ENCODE measurements at regions not wholly inside any gene's neighbourhood (a gene's known extent, or its start where the extent isn't known, plus 50 kb on each side); places are given as distances from the start of the nearest gene placed in this dataset.

DNA sequence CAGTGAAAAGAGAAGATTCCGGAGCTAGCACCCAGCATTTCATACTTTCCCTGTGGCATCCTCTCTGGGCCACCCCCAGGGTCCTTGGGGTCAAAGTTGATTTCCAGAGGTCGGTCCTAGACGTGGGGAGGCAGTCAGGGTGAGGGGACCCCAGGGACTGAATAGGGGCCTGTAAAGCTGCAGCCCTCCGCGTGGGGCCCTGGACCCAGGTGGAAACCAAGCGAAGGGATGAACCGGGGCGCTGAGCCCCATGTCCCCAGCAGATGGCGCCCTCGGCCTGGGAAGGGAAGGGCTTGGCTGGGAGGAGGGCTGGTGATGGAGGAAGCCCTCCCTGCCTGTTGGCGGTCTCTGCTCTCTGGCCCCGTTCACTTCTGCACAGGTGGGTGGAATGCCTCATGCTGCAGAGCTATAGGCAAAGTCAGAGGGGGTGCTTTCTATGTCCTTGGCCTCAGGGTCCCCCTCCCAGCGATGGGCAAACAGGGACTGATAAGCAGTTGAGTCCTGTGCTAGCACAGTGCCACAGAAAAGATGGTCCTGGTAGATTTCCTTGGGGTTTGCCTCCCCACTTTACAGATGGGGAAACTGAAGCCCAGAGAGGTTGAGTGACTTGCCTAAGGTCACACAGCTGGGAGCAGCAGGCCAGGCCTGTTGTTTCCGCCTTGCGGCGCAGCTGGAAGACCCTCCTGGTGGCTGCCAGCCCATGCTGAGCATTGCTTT is 163.4 kb upstream of the CIBAR2 start:
- ATAC-seq (replicated peaks in 1 of 2) = peak; percentile 75 to 76

DNA sequence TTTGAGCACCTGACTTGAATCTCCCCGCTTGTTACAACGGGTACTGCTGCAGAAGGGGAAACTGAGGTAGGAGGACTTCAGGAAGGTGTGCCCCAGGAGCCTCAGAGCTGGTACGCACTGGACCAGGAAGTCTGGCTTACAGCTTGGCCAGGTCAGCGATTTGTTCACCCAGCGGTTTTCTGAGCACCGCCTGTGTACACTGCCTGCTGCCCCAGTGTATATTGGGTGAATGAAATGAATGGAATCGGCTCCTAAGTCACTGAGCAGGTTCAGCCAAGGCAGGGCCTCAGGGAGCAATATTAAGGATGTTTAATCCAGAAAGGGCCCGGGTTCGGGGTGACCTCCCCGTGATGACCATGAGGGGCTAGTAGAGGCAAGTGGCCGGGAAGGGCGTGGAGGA is 164.0 kb upstream of the CIBAR2 start:
- no peaks in the 10 kb centered on the region for H3K9me3 Mint-ChIP-seq
- ATAC-seq (replicated peaks in 1 of 2) (no peak), DNase-seq (no peak)
- no peaks in the 10 kb centered on the region for H3K4me1 Mint-ChIP-seq (ENCODE audit: low read depth)
- no peak overlapping the region for H3K27ac Mint-ChIP-seq
- no peak overlapping the region for H3K4me3 Mint-ChIP-seq
- no peaks in the 10 kb centered on the region for H3K36me3 Mint-ChIP-seq (ENCODE audit: insufficient read depth in 2 of 2)
- H3K27me3 Mint-ChIP-seq (ENCODE audit: low read depth) = no peaks in the 10 kb centered on the region

More for the DNA sequence above, 163.4 kb upstream of the CIBAR2 start:
- H3K27ac Mint-ChIP-seq = no peak overlapping the region
- DNase-seq = peak; percentile 76
- no peaks in the 10 kb centered on the region for H3K27me3 Mint-ChIP-seq (ENCODE audit: low read depth)
- no peaks in the 10 kb centered on the region for H3K36me3 Mint-ChIP-seq (ENCODE audit: insufficient read depth in 2 of 2)
- H3K9me3 Mint-ChIP-seq = no peaks in the 10 kb centered on the region
- H3K4me1 Mint-ChIP-seq (ENCODE audit: low read depth) = no peaks in the 10 kb centered on the region
- no peak overlapping the region for H3K4me3 Mint-ChIP-seq

DNA sequence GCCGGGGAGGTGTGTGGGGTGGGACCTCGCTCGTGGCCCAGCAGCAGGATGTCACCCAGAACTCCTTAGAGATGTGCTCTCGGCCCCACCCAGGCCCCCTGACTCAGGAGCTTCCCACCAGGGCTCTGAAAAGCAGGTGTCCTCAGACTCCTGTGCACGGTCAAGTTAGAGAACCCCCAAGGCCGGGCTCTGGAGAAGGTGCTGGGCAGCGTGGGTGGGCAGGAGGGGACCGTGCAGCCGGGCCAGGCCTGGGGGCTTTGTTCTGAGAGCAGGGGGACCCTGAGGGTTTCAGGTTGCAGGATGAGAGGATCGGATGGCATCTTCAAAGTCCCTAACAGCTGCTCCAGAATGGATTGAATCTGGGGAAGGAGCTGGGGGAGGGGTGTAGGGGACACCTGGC is 164.4 kb upstream of the CIBAR2 start:
- H3K36me3 Mint-ChIP-seq (ENCODE audit: insufficient read depth in 2 of 2) = no peaks in the 10 kb centered on the region
- H3K27ac Mint-ChIP-seq = no peak overlapping the region
- H3K9me3 Mint-ChIP-seq = no peaks in the 10 kb centered on the region
- no peak for ATAC-seq (replicated peaks in 1 of 2)
- no peak overlapping the region for H3K4me3 Mint-ChIP-seq
- no peak for DNase-seq
- no peaks in the 10 kb centered on the region for H3K27me3 Mint-ChIP-seq (ENCODE audit: low read depth)
- H3K4me1 Mint-ChIP-seq (ENCODE audit: low read depth) = no peaks in the 10 kb centered on the region

DNA sequence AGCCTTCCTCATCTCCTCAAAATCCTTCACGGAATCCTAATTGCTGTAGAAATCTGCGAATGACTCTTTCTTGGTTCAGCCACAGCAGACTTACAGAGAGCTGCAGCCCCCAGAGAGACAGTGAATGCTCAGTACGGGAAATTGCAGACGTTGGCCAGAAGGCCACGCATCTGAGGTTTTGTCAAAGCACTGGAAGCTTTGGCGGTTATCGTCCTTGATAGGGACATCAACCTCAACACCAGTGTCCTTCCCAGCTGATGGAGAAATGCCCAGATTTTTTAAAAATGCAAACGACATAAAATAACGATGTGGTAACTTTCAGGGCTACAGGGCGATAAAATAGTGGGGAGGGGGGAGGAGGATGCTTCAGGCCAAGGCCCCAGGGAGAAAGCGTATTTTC is 166.6 kb upstream of the CIBAR2 start:
- no peaks in the 10 kb centered on the region for H3K27me3 Mint-ChIP-seq (ENCODE audit: low read depth)
- no peak overlapping the region for H3K27ac Mint-ChIP-seq
- no peak for DNase-seq
- no peaks in the 10 kb centered on the region for H3K9me3 Mint-ChIP-seq
- no peak overlapping the region for H3K4me3 Mint-ChIP-seq
- H3K4me1 Mint-ChIP-seq (ENCODE audit: low read depth) = no peaks in the 10 kb centered on the region
- H3K36me3 Mint-ChIP-seq (ENCODE audit: insufficient read depth in 2 of 2) = no peaks in the 10 kb centered on the region
- no peak for ATAC-seq (replicated peaks in 1 of 2)

DNA sequence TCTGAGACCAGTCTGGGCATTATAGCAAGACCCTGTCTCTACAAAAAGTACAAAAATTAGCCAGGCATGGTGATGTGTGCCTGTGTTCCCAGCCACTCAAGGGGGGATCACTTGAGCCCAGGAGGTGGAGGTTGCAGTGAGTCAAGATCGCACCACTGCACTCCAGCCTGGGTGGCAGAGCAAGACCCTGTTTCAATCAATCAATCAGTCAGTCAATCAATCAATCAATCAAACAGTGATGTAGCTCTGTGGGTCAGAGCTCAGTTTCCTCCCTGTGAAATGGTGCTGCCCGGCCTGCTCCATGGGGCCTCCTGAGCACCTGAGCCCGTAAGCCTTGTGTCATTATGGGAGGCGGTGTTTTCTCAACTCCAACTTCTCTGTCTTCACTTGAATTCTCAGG is 167.1 kb upstream of the CIBAR2 start:
- no peak for DNase-seq
- Mint-ChIP-seq H3K27ac (no peak overlapping the region), H3K4me1 (ENCODE audit: low read depth) (no peaks in the 10 kb centered on the region), H3K36me3 (ENCODE audit: insufficient read depth in 2 of 2) (no peaks in the 10 kb centered on the region), H3K27me3 (ENCODE audit: low read depth) (no peaks in the 10 kb centered on the region), H3K4me3 (no peak overlapping the region), H3K9me3 (no peaks in the 10 kb centered on the region)
- no peak for ATAC-seq (replicated peaks in 1 of 2)

DNA sequence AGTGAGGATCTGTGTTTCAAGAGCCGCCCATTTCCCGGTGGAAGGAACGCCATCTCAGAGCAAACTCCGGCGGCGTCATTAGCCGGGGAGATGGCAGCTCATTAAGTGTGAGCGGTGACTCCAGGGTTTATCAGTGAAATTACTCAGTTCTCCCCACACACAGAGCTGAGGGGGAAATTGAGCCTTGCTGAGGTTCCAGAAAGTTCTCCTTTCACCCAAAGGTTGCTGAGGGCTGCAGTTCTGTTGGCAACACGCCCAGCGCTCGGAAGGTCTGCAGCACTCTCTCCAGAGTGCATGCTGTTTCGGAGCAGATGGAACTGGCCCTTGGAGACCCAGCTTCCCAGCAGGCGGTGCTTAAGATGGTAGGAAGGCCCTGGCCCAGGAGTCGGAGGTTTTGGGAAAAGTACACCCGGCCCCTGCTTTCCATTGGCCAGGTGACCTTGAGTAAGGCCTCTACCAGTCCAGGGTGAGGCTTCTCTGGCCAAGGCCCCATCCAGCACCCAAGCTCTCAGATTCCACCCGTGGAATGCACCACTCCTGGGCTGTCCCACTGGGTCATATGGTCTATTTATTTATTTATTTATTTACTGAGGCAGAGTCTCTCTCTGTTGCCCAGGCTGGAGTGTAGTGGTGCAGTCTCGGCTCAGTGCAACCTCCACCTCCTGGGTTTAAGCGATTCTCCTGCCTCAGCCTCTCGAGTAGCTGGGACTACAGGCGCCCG is 167.7 kb upstream of the CIBAR2 start:
- H3K27me3 Mint-ChIP-seq (ENCODE audit: low read depth) = no peaks in the 10 kb centered on the region
- no peak for ATAC-seq (replicated peaks in 1 of 2)

DNA sequence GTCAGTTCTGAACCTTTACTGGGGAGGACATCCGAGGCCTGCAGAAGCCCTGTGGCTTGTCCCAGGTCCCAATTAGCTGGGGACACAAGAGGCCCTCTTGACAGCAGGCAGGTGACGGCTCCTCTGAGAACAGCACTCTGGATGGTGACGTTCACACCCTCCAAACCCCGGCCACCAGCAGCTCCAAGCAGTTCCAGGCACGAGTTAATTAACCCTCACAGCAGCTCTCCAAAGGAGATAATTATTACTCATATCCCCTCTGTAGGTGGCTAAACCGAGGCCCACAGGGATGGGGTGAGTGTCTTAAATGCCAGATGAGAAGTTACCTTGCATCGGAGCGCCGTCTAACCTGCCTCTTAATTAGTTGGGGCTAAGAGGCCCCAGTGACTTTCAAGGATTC is 168.9 kb upstream of the CIBAR2 start:
- no peak overlapping the region for H3K4me3 Mint-ChIP-seq
- DNase-seq (no peak), ATAC-seq (replicated peaks in 1 of 2) (no peak)
- H3K4me1 Mint-ChIP-seq (ENCODE audit: low read depth) = no peaks in the 10 kb centered on the region
- no peaks in the 10 kb centered on the region for H3K9me3 Mint-ChIP-seq
- H3K36me3 Mint-ChIP-seq (ENCODE audit: insufficient read depth in 2 of 2) = no peaks in the 10 kb centered on the region
- H3K27ac Mint-ChIP-seq = no peak overlapping the region
- H3K27me3 Mint-ChIP-seq (ENCODE audit: low read depth) = no peaks in the 10 kb centered on the region

More for the DNA sequence above, 167.7 kb upstream of the CIBAR2 start:
- H3K4me1 Mint-ChIP-seq (ENCODE audit: low read depth) = no peaks in the 10 kb centered on the region
- H3K4me3 Mint-ChIP-seq = no peak overlapping the region
- no peak for DNase-seq
- H3K27ac Mint-ChIP-seq = no peak overlapping the region
- no peaks in the 10 kb centered on the region for H3K9me3 Mint-ChIP-seq
- H3K36me3 Mint-ChIP-seq (ENCODE audit: insufficient read depth in 2 of 2) = no peaks in the 10 kb centered on the region

DNA sequence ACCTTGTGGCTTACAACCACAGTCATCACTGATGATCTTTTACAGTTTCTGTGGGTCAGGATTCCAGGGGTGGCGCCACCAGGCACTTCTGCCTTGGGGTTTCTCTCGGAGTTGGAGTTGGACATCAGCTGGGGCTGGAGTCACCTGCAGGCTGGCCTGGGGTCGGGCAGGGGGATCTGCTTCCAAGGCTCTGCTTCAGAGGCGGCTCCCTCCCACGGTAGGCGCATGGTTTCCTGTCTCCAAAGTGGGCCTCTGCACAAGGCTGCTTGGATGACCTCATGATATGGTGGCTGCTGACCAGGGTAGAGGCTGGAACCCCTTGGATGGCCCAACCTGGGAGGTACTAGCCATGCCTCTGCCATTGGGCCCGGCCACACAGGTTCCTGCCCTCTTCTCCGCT is 170.6 kb upstream of the CIBAR2 start:
- no peaks in the 10 kb centered on the region for H3K27me3 Mint-ChIP-seq (ENCODE audit: low read depth)
- no peaks in the 10 kb centered on the region for H3K4me1 Mint-ChIP-seq (ENCODE audit: low read depth)
- no peak for ATAC-seq (replicated peaks in 1 of 2)
- H3K9me3 Mint-ChIP-seq = no peaks in the 10 kb centered on the region
- DNase-seq = no peak
- no peak overlapping the region for H3K27ac Mint-ChIP-seq
- H3K36me3 Mint-ChIP-seq (ENCODE audit: insufficient read depth in 2 of 2) = no peaks in the 10 kb centered on the region
- H3K4me3 Mint-ChIP-seq = no peak overlapping the region

DNA sequence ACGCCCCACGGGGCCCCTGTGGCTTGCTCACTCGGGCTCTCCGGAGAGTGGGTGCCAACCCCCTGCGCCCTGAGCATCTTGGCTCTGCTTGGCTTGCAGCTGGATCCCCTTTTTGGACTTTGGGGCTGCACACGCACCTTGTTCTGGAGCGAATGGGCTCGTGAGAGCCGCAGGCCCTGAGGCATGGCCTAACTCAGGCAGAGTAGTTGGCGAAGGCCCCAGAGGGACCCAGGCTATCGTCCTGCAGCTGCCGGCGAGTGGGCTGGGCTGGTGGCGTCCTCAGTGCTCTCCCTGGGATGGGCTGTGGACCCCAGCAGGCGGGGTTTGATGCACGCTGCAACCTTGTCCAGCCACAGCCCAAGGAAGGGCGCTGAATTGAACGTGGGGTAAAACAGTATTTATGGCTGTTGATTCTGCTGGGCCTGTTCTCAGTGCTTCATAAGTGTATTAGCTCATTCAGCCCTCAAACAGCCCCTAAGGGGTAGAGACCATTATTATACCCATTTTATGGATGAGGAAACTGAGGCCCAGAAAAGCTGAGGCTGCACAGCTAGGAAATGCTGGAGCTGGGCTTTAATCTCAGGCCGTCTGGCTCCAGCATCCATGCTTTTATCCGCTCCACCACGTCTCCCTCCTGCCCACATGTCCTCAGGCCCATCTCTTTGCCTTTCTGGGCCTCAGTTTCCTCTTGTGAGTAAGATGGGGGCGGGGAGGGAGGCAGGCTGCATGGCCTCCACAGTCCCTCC is 171.2 kb upstream of the CIBAR2 start:
- Mint-ChIP-seq H3K9me3 (no peaks in the 10 kb centered on the region), H3K4me3 (no peak overlapping the region), H3K27me3 (ENCODE audit: low read depth) (no peaks in the 10 kb centered on the region), H3K27ac (no peak overlapping the region), H3K36me3 (ENCODE audit: insufficient read depth in 2 of 2) (no peaks in the 10 kb centered on the region), H3K4me1 (ENCODE audit: low read depth) (no peaks in the 10 kb centered on the region)
- ATAC-seq (replicated peaks in 1 of 2) (no peak), DNase-seq (no peak)

DNA sequence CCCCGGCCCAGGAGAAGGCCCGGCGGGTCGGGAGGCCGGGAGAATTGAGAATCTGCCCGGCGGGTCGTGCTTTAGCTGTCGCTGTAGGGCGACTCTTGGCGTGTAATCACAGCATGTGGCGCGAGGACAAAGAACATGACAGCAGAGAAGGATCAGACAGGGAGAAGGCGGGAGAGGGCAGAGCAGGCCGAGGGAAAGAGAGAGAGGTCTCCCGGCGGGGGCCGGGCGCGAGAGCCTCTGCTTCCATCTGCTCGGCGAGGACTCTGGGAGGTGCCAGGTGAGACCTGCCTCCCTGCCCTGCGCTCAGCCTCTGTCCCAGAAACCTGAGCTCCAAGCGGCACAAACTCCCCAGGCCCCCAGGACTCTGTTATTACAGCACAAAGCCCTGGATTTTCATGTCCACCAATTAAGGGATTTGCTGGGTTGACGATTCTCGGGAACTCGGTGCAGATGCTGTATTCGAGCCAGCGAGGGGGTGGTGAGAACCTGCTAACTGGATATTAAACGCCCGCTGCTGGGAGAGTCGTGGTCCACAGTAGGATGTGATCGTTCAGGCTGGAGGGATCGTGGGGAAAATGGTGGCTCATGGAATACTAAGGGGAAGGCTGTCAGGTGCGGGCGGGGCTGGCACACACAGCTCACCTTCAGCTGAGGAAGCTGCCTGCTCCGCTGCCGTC is 172.0 kb upstream of the CIBAR2 start:
- Mint-ChIP-seq H3K9me3 (no peaks in the 10 kb centered on the region), H3K27ac (no peak overlapping the region), H3K36me3 (ENCODE audit: insufficient read depth in 2 of 2) (no peaks in the 10 kb centered on the region), H3K4me3 (no peak overlapping the region), H3K27me3 (ENCODE audit: low read depth) (no peaks in the 10 kb centered on the region), H3K4me1 (ENCODE audit: low read depth) (no peaks in the 10 kb centered on the region)
- no peak for DNase-seq
- no peak for ATAC-seq (replicated peaks in 1 of 2)

DNA sequence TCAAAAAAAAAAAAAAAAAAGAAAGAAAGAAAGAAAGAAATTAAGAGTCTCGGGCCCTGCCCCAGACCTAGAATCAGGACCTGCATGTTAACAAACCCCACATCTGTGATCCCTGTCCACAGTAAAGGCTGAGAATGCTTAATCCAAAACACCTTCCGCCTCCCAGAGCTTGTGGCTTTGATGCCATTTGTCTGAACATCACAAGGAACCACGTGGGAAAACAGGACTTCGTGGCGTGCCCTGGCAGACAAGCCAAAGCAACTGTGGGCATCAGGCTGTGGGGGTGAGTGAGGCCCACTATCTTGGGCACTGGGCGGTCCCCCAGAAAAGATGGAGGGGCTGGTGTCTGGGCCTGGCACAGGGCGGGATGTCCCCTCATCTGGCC is 173.4 kb upstream of the CIBAR2 start:
- DNase-seq = no peak
- ATAC-seq (replicated peaks in 1 of 2) = no peak
- H3K4me3 Mint-ChIP-seq = no peak overlapping the region
- no peaks in the 10 kb centered on the region for H3K9me3 Mint-ChIP-seq
- H3K27me3 Mint-ChIP-seq (ENCODE audit: low read depth) = no peaks in the 10 kb centered on the region
- no peaks in the 10 kb centered on the region for H3K4me1 Mint-ChIP-seq (ENCODE audit: low read depth)
- H3K36me3 Mint-ChIP-seq (ENCODE audit: insufficient read depth in 2 of 2) = no peaks in the 10 kb centered on the region
- H3K27ac Mint-ChIP-seq = no peak overlapping the region

DNA sequence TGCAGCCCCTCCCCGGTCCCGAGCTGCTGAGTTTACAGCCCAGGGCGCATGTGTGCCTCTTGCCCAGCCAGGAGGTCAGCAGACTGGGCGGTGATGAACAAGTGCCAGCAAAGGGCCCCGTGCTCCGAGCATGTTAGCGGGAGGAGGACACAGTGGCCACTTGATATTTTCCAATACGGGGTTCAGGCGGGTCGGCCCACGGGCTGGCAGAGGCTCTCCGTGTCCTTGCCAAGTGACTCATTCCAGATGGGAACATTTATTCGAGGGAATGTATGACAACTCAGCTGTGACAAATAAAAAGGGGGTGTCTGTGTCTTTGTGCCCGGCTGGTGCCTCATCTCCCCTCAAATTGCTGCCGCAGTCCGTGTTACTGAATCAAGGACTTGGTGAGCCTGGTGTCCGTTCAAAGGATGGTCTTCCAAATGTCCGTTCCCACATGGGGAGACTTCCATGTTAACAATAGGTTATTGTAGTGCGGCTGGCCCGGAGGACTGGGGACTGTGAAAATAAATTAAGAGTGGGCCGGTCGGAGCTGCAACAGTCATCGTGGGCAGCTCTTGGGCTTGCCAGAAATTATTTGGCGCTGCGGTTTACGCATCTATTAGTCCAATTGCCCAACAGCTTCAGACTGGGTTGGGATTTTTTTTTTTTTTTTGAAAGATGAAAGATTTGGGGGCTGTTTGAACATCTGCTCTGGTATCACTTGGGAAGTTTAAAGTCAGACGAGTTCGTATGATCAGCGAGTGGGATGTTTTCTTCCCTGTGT is 174.0 kb upstream of the CIBAR2 start:
- Mint-ChIP-seq H3K4me1 (ENCODE audit: low read depth) (no peaks in the 10 kb centered on the region), H3K4me3 (no peak overlapping the region), H3K27me3 (ENCODE audit: low read depth) (no peaks in the 10 kb centered on the region), H3K9me3 (no peaks in the 10 kb centered on the region), H3K27ac (no peak overlapping the region), H3K36me3 (ENCODE audit: insufficient read depth in 2 of 2) (no peaks in the 10 kb centered on the region)
- ATAC-seq (replicated peaks in 1 of 2) (no peak), DNase-seq (no peak)

All from activated T-cell treated with anti-CD3 and anti-CD28 coated beads, Interleukin-2, amount 50 U/mL, for 72 hours (primary cell).